ENCODE measurements at regions not wholly inside any gene's neighbourhood (a gene's known extent, or its start where the extent isn't known, plus 50 kb on each side); places are given as distances from the start of the nearest gene placed in this dataset.

- DNase-seq (ENCODE audit: low read depth in 2 of 3, low spot score in 2 of 3) = no peak
These were observed 418.3 kb downstream of the MED13L start for GRCh38 chr12:115859231-115859630.

DNA sequence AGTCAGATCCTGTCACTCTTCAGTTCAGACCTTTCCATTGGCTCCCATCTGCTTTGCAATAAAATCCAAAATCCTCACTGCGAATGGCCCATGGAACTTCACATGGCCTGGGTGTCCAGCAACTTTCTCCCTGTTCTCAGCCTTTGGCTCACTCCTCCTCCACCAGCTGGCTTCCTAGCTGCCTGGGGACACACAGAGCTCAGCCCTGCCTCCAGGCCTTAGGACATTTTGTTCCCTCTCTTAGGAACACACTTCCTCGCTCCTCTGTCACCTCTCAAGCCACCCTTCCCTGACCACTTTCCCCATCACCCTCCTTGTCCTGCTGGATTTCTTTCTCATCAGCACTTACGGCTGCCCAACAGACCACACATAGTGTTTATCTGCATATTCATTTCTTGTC, 419.6 kb downstream of the MED13L start:
- no peak for DNase-seq (ENCODE audit: low read depth in 2 of 3, low spot score in 2 of 3)

DNA sequence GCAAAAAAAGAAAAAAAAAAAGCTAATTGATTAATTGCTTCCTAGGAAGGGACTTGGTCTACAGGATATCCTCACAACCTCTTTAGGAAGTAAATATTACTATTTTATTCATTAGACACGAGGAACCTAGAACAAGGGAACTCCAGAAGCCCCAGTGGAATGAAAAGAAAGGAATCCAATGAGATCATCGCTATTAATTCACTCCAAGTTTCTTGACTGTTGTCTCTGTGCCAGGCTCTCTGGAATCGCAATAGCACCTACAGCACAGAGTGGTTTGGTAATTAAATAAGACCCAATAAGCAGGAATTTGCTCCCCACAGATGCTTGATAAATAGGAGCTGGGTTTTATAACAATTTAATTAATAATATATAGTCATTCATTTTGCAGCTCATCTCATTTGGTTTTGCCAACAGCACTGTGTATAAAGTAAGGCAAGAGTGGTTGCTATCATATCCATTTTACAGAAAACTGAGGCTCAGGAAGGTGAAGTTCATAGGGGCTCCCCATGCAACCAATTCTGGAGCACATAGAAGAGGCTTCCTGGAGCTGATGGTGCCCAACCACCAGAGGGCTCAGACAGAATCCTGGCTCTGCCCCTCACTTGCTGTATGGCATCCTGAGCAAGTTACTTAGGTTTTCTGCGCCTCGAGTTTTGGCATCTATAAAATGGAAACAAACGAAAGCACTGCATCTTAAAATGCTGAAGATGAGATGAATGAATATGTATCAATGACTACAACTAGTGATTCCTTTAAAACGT, 420.2 kb downstream of the MED13L start:
- no peak for DNase-seq (ENCODE audit: low read depth in 2 of 3, low spot score in 2 of 3)

DNA sequence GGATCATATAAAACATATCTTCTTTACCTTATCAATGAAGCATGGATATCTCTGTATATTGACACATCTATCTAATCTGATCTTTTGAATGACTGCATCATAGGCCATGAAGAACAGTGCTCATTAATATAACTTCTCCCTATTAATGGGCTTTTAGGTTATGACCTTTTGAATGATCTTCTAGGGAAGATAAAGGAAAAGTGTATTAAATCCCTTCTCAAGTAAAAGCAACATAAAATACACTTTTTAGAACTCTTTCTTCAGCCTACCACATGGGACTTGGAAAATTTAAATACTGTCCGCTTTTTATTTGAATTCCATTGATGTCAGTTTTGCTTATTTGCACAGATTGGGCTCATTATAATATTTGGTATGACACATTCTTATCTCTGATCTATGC, 425.4 kb downstream of the MED13L start:
- DNase-seq (ENCODE audit: low read depth in 2 of 3, low spot score in 2 of 3) = no peak

DNA sequence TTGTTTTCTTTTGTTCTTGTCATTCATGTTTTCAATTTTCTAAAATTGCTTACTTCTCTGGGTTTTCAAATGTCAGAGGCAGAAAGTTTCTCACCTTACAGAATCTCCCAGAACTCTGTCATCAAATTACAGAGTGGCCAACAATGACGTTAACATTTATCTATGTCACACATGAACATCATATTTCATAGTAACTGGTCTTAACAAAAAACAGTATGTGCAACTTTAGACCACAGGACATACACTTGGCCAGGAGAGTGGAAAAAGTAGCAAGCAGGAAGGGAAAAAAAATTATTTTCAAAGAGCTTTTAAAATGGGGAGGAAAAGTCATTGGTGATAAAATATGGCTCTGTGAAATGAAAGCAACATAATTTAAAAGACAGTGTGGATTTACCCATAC, 426.5 kb downstream of the MED13L start:
- no peak for DNase-seq (ENCODE audit: low read depth in 2 of 3, low spot score in 2 of 3)

DNA sequence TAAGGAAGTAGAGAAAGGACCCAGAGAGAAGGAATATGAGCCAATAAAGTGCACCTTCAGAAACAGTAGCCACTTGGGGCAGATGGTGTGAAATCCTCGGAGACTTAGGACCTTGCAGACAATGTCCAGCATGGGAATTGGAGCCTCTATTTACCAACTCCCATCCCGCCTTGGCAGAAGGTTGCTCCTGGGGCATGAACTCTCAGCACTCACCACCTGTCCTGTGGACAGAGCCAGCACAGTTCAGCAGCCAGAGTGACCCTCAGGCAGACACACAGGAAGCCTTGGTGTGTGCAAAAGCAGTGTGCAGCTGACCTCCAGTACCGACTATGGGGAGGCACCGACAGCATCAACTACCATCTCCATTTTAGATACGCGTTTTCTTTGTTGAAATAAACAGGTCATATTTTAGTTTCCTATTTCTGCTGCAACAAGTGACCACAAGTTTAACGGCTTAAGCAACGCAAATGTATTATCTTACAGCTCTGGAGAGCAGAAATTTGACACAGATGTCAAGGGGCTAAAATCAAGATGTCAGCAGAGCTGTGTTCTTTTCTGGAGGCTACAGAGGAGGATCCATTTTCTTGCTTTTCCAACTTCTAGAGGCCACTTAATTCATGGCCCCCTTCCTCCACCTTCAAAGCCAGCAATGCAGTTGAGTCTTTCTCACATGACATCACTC, 428.1 kb downstream of the MED13L start:
- no peak for DNase-seq (ENCODE audit: low read depth in 2 of 3, low spot score in 2 of 3)

GRCh38 chr12:115847398-115847797, 430.1 kb downstream of the MED13L start:
- DNase-seq (ENCODE audit: low read depth in 2 of 3, low spot score in 2 of 3) = no peak

DNA sequence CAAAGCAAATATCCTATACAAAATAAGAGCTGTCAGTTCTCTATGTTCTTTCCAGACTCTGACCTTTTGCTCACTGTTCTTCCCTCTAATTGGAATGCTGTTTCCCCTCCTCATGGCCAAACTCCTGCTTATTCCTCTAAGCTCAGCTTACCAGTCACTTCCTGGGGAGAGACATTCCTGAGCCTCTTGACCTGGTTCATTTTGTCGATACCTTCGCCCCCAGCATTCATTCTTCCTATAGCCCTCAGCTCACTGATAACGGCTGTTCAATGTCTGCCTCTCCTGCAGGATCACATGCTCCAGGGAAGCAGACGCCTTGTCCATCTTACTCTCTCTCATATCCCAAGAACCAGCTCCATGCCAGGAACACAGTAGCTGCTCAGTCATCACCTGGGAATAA, 431.0 kb downstream of the MED13L start:
- no peak for DNase-seq (ENCODE audit: low read depth in 2 of 3, low spot score in 2 of 3)

DNA sequence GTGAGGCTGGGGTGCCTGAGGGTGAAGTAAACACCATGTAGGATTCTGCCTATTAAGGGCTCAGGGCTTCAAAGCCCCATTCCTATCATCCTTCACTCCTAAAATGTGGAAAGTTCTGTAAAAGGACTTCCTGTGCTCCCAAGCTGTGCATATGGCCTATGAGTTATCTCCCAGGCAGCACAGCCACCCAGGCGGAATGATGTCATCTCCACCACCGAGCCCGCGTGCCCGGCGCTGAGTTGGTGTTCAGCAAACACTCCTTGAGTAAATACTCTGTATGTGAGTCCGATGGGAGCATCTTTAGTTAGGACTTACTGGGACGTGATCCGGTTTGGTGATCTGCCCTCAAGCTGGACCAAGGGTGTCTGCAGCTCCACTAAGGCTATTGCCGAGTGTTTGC, 437.3 kb downstream of the MED13L start:
- no peak for DNase-seq (ENCODE audit: low read depth in 2 of 3, low spot score in 2 of 3)

GRCh38 chr12:115838952-115839351, 438.5 kb downstream of the MED13L start:
- no peak for DNase-seq (ENCODE audit: low read depth in 2 of 3, low spot score in 2 of 3)

DNA sequence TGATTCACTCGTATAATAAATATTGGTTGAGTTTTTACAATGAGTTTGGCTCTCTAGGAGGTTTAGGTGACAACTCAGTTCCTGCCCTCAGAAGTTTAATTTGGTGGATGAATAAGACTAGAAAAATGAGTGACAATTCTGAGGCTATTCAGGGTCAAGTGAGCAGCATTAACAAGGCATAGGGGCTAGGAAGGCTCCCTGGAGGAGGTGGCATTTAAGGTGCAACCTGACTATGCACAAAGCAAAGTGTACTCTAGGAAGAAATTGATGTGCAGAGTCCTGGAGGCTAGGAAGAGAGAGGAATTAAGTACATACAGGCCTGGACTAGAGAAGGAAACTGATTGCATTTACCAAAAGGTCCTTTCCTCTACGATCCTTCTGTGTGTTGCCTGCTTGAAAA, 440.3 kb downstream of the MED13L start:
- no peak for DNase-seq (ENCODE audit: low read depth in 2 of 3, low spot score in 2 of 3)

GRCh38 chr12:115835445-115835844, 442.0 kb downstream of the MED13L start:
- DNase-seq (ENCODE audit: low read depth in 2 of 3, low spot score in 2 of 3) = no peak

DNA sequence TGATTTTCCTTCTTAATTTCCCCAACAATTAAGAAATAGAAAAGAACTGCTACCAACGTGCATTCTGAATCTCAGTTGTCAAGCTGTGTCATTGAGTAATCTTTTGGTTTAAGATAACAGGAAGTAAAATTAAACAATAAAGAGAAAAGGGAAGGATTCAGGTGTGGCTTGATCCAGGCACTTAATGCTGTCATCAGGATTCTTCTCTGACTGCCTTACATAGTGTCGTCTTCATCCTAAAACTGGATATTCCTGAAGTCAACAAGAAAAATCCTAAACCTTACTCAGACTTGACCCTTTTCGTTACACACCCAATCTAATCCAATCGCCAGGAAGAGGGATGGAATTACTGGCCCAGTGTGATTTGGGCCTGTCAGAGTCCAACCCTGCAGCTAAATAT, 443.8 kb downstream of the MED13L start:
- DNase-seq (ENCODE audit: low read depth in 2 of 3, low spot score in 2 of 3) = no peak

GRCh38 chr12:115830633-115831032, 446.9 kb downstream of the MED13L start:
- DNase-seq (ENCODE audit: low read depth in 2 of 3, low spot score in 2 of 3) = no peak

- DNase-seq (ENCODE audit: low read depth in 2 of 3, low spot score in 2 of 3) = no peak
These were observed 447.4 kb downstream of the MED13L start for GRCh38 chr12:115830070-115830469.

DNA sequence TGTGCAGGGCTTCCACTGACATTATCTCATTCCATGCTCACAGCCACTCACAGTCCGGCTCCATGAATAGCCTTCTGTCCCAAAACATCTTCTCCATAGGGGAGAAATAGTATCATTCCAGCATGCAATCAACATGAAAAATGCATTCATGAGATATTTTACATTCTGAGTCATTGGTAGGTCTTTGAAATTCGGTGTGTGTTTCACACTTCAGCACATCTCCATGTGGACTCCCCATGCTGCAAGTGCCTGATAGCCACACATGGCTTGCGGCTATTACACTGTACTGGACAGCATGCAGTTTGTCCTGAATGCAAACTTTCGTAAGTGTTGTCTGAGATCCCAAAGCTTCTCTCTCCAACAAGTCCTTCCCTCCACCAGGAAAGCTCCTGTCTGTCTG, 449.3 kb downstream of the MED13L start:
- no peak for DNase-seq (ENCODE audit: low read depth in 2 of 3, low spot score in 2 of 3)

GRCh38 chr12:115824936-115825602, 452.4 kb downstream of the MED13L start:
- DNase-seq (ENCODE audit: low read depth in 2 of 3, low spot score in 2 of 3) = no peak

DNA sequence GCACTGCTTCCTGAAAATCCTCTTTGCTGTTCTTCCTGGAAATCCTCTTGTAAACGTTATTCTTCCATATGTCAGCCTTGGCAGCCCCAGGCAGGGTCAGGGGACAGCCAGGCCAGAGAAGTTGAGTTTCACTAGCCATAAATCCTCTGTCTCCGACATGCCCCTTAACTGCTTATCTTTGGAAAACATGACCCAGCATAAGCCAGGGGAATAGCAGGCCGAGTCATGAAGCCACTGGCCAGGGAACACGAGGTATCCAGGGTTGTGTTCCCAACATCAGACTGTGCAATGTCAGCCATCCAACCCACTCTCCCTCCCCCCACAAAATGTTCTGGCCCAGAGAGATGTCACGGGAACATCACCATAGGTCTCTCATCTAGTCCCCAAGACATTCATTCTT, 453.9 kb downstream of the MED13L start:
- no peak for DNase-seq (ENCODE audit: low read depth in 2 of 3, low spot score in 2 of 3)

DNA sequence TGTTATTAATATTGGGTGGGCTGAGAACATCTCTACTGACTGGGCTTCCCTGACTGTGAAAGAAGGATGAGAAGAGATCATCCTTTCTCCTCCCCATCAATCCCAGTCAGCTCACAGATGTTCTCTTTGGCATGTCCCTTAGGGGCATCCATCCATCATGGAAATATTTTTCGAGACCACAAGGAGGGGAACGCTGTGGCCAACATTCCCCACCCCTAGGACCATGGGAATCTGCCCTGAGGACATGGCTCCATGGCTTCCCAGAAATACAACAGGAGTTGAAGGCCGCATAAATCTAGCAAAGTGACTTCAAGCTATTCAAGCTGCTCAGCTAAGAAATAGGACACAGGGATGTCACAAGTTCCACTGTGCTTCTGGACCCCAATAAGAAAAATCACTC, 456.8 kb downstream of the MED13L start:
- DNase-seq (ENCODE audit: low read depth in 2 of 3, low spot score in 2 of 3) = no peak

- no peak for DNase-seq (ENCODE audit: low read depth in 2 of 3, low spot score in 2 of 3)
These were observed 458.5 kb downstream of the MED13L start for GRCh38 chr12:115818973-115819372.

DNA sequence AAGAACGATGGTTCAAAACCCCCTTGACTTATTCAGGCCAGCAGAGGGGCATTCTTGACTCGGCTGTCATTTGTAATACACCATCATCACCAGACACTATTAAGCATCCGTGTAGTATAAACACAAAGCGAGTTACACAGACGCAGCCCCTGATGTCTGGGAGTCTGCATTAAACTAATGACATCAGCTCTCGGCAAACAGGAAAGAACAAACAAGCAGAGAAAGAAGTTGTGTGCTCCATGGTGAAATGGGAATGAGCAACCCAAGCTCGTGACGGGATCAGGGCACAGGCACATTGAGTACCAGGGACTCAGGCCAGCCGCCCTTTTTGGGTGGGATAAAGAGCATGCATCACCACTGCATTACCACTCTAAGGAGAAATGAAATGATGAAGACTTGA, 460.1 kb downstream of the MED13L start:
- DNase-seq (ENCODE audit: low read depth in 2 of 3, low spot score in 2 of 3) = no peak

- no peak for DNase-seq (ENCODE audit: low read depth in 2 of 3, low spot score in 2 of 3)
These were observed 461.6 kb downstream of the MED13L start for GRCh38 chr12:115815924-115816323.
